KMS-11 (cell line): ENCODE measurements at regions not wholly inside any gene's neighbourhood (a gene's known extent, or its start where the extent isn't known, plus 50 kb on each side); places are given as distances from the start of the nearest gene placed in this dataset.

Experiments
- H2AFZ ChIP-seq: fragments of 200-600 bp; sonication (generic); 2 replicates; pipeline ENCODE4 v1.6.1; 2016; ENCODE audit warnings: antibody characterized with exemption, mixed run types, low read depth
- H3K27ac ChIP-seq: fragments of 200-600 bp; sonication (generic); 2 replicates; pipeline ENCODE4 v1.6.1; 2016; ENCODE audit warnings: mild to moderate bottlenecking, mixed run types
- H3K27me3 ChIP-seq: fragments of 200-600 bp; sonication (generic); 2 replicates; pipeline ENCODE4 v1.6.1; 2017; ENCODE audit warnings: mild to moderate bottlenecking, low read depth, mixed run types, moderate library complexity; ENCODE audit not compliant: insufficient read depth
- H3K36me3 ChIP-seq: fragments of 200-600 bp; sonication (generic); 2 replicates; pipeline ENCODE4 v1.6.1; 2017; ENCODE audit warnings: mild to moderate bottlenecking, mixed run types; ENCODE audit not compliant: insufficient read depth
- H3K4me1 ChIP-seq: fragments of 200-600 bp; sonication (generic); 2 replicates; pipeline ENCODE4 v1.6.1; 2016; ENCODE audit warnings: mild to moderate bottlenecking, low read depth, mixed run types; ENCODE audit not compliant: poor library complexity, severe bottlenecking
- H3K4me2 ChIP-seq: fragments of 200-600 bp; sonication (generic); 2 replicates; pipeline ENCODE4 v1.7.0; 2016; ENCODE audit warnings: mild to moderate bottlenecking, mixed run types
- H3K4me3 ChIP-seq: fragments of 200-600 bp; sonication (generic); IDR thresholded peaks from 2 replicates; pipeline ENCODE4 v1.6.1; 2017; ENCODE audit warnings: low read depth, low read length, mixed read lengths; ENCODE audit not compliant: insufficient read depth
- H3K79me2 ChIP-seq: fragments of 200-600 bp; sonication (generic); 2 replicates; pipeline ENCODE4 v1.6.1; 2016; ENCODE audit warnings: low read depth, mixed run types; ENCODE audit not compliant: insufficient read depth
- H3K9ac ChIP-seq: fragments of 200-600 bp; sonication (generic); 2 replicates; pipeline ENCODE4 v1.6.1; 2016; ENCODE audit warnings: mild to moderate bottlenecking, mixed run types
- H4K20me1 ChIP-seq: fragments of 200-600 bp; sonication (generic); 2 replicates; pipeline ENCODE4 v1.6.1; 2016; ENCODE audit warnings: mild to moderate bottlenecking, mixed run types; ENCODE audit not compliant: insufficient read depth
- TF ChIP-seq, protein P1 (sequence below): fragments of 200-600 bp; sonication (generic); conservative IDR thresholded peaks from 2 replicates; pipeline ENCODE4 v1.6.1; 2017; ENCODE audit warnings: low read depth, mild to moderate bottlenecking, antibody characterized with exemption, low read length, moderate library complexity, mixed read lengths

GRCh38 chr6:33904050-33904746 is 100.4 kb upstream of the MLN start:
- no peaks in the 10 kb centered on the region for H3K4me1 ChIP-seq
- H3K27me3 ChIP-seq: peaks cover 81% of the 10 kb centered on the region
- no peaks in the 10 kb centered on the region for H3K36me3 ChIP-seq
- no peak overlapping the region for H3K4me3 ChIP-seq
- TF ChIP-seq, protein P1, sequence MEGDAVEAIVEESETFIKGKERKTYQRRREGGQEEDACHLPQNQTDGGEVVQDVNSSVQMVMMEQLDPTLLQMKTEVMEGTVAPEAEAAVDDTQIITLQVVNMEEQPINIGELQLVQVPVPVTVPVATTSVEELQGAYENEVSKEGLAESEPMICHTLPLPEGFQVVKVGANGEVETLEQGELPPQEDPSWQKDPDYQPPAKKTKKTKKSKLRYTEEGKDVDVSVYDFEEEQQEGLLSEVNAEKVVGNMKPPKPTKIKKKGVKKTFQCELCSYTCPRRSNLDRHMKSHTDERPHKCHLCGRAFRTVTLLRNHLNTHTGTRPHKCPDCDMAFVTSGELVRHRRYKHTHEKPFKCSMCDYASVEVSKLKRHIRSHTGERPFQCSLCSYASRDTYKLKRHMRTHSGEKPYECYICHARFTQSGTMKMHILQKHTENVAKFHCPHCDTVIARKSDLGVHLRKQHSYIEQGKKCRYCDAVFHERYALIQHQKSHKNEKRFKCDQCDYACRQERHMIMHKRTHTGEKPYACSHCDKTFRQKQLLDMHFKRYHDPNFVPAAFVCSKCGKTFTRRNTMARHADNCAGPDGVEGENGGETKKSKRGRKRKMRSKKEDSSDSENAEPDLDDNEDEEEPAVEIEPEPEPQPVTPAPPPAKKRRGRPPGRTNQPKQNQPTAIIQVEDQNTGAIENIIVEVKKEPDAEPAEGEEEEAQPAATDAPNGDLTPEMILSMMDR: no peak
- no peak overlapping the region for H2AFZ ChIP-seq
- no peak overlapping the region for H3K27ac ChIP-seq
- H3K9ac ChIP-seq: no peak overlapping the region
- no peak overlapping the region for H3K4me2 ChIP-seq
- H3K79me2 ChIP-seq: no peaks in the 10 kb centered on the region
- H4K20me1 ChIP-seq: no peaks in the 10 kb centered on the region

- Histone ChIP-seq H4K20me1 (no peaks in the 10 kb centered on the region), H3K9ac (no peak overlapping the region), H3K4me1 (no peaks in the 10 kb centered on the region), H3K27ac (no peak overlapping the region), H3K79me2 (no peaks in the 10 kb centered on the region), H2AFZ (no peak overlapping the region), H3K4me3 (no peak overlapping the region), H3K27me3 (peaks cover 82% of the 10 kb centered on the region), H3K4me2 (no peak overlapping the region), H3K36me3 (no peaks in the 10 kb centered on the region)
- TF ChIP-seq, protein P1: no peak
Observed at GRCh38 chr6:33903579-33903978, 99.8 kb upstream of the MLN start.

- no peaks in the 10 kb centered on the region for H3K79me2 ChIP-seq
- peaks cover 83% of the 10 kb centered on the region for H3K27me3 ChIP-seq
- H3K4me2 ChIP-seq: no peak overlapping the region
- no peak overlapping the region for H3K27ac ChIP-seq
- H4K20me1 ChIP-seq: no peaks in the 10 kb centered on the region
- TF ChIP-seq, protein P1: no peak
- H2AFZ ChIP-seq: no peak overlapping the region
- H3K9ac ChIP-seq: no peak overlapping the region
- no peak overlapping the region for H3K4me3 ChIP-seq
- no peaks in the 10 kb centered on the region for H3K36me3 ChIP-seq
- H3K4me1 ChIP-seq: no peaks in the 10 kb centered on the region
Observed at GRCh38 chr6:33902457-33902853, 98.7 kb upstream of the MLN start.

- no peak overlapping the region for H3K27ac ChIP-seq
- H4K20me1 ChIP-seq: no peaks in the 10 kb centered on the region
- no peak overlapping the region for H3K4me3 ChIP-seq
- TF ChIP-seq, protein P1: no peak
- peaks cover 83% of the 10 kb centered on the region for H3K27me3 ChIP-seq
- no peaks in the 10 kb centered on the region for H3K36me3 ChIP-seq
- no peaks in the 10 kb centered on the region for H3K79me2 ChIP-seq
- H3K9ac ChIP-seq: no peak overlapping the region
- no peak overlapping the region for H2AFZ ChIP-seq
- H3K4me1 ChIP-seq: no peaks in the 10 kb centered on the region
- H3K4me2 ChIP-seq: no peak overlapping the region
Observed at GRCh38 chr6:33901822-33902456, 98.1 kb upstream of the MLN start.
